ENCODE measurements at regions not wholly inside any gene's neighbourhood (a gene's known extent, or its start where the extent isn't known, plus 50 kb on each side); places are given as distances from the start of the nearest gene placed in this dataset.

- H3K9me3 ChIP-seq (ENCODE audit: control insufficient read depth, insufficient read depth, low read length) = no peaks in the 10 kb centered on the region
- no peaks in the 10 kb centered on the region for H3K27me3 ChIP-seq (ENCODE audit: control insufficient read depth, insufficient read depth, low read length)
- DNase-seq (no peak), ATAC-seq (no peak)
- Mint-ChIP-seq H3K27me3 (ENCODE audit: low read depth in 2 of 2) (peaks cover 0 to 7% of the 10 kb centered on the region in 2 donors), H3K36me3 (no peaks in the 10 kb centered on the region), H3K9me3 (no peaks in the 10 kb centered on the region), H3K4me3 (no peak overlapping the region), H3K27ac (no peak overlapping the region), H3K4me1 (no peaks in the 10 kb centered on the region)
- intact Hi-C loops (cut with micrococcal nuclease) = no loop called here
- H3K4me3 ChIP-seq (ENCODE audit: low read length) = no peak overlapping the region
- no peak for TF ChIP-seq CTCF (IDR thresholded peaks at IDR 0.05)
- no peaks in the 10 kb centered on the region for H3K36me3 ChIP-seq (ENCODE audit: control insufficient read depth, insufficient read depth, low read length)
- no peaks in the 10 kb centered on the region for H3K4me1 ChIP-seq (ENCODE audit: control insufficient read depth, insufficient read depth, low read length)
- H3K27ac ChIP-seq (ENCODE audit: low read length) = no peak overlapping the region
These were observed 136.9 kb downstream of the DUSP10 start for GRCh38 chr1:221604948-221605347.

- Mint-ChIP-seq H3K9me3 (no peaks in the 10 kb centered on the region), H3K27me3 (ENCODE audit: low read depth in 2 of 2) (peaks cover 0 to 7% of the 10 kb centered on the region in 2 donors), H3K36me3 (no peaks in the 10 kb centered on the region), H3K4me3 (no peak overlapping the region), H3K4me1 (no peaks in the 10 kb centered on the region), H3K27ac (no peak overlapping the region)
- intact Hi-C loops (cut with micrococcal nuclease) = no loop called here
- no peaks in the 10 kb centered on the region for H3K27me3 ChIP-seq (ENCODE audit: control insufficient read depth, insufficient read depth, low read length)
- ATAC-seq = no peak
- no peak for DNase-seq
- WGBS (ENCODE audit: insufficient coverage) = 86% methylated on average over 1 of the region's 1 CpG
- no peaks in the 10 kb centered on the region for H3K9me3 ChIP-seq (ENCODE audit: control insufficient read depth, insufficient read depth, low read length)
- no peak overlapping the region for H3K27ac ChIP-seq (ENCODE audit: low read length)
- no peak overlapping the region for H3K4me3 ChIP-seq (ENCODE audit: low read length)
- H3K36me3 ChIP-seq (ENCODE audit: control insufficient read depth, insufficient read depth, low read length) = no peaks in the 10 kb centered on the region
- no peak for TF ChIP-seq CTCF (IDR thresholded peaks at IDR 0.05)
- H3K4me1 ChIP-seq (ENCODE audit: control insufficient read depth, insufficient read depth, low read length) = no peaks in the 10 kb centered on the region
These were observed 136.3 kb downstream of the DUSP10 start for GRCh38 chr1:221605569-221605968.

- intact Hi-C loops (cut with micrococcal nuclease) = no loop called here
- Histone ChIP-seq H3K27ac (ENCODE audit: low read length) (no peak overlapping the region), H3K36me3 (ENCODE audit: control insufficient read depth, insufficient read depth, low read length) (no peaks in the 10 kb centered on the region), H3K9me3 (ENCODE audit: control insufficient read depth, insufficient read depth, low read length) (no peaks in the 10 kb centered on the region), H3K4me3 (ENCODE audit: low read length) (no peak overlapping the region), H3K4me1 (ENCODE audit: control insufficient read depth, insufficient read depth, low read length) (no peaks in the 10 kb centered on the region), H3K27me3 (ENCODE audit: control insufficient read depth, insufficient read depth, low read length) (no peaks in the 10 kb centered on the region)
- H3K4me3 Mint-ChIP-seq = no peak overlapping the region
- H3K4me1 Mint-ChIP-seq = no peaks in the 10 kb centered on the region
- no peak overlapping the region for H3K27ac Mint-ChIP-seq
- ATAC-seq (no peak), DNase-seq (no peak)
- H3K27me3 Mint-ChIP-seq (ENCODE audit: low read depth in 2 of 2) = peaks cover 0 to 7% of the 10 kb centered on the region in 2 donors
- 85% methylated on average over 4 of the region's 4 CpGs for WGBS (ENCODE audit: insufficient coverage)
- H3K9me3 Mint-ChIP-seq = no peaks in the 10 kb centered on the region
- H3K36me3 Mint-ChIP-seq = no peaks in the 10 kb centered on the region
- TF ChIP-seq CTCF (IDR thresholded peaks at IDR 0.05) = no peak
These were observed 135.6 kb downstream of the DUSP10 start for GRCh38 chr1:221606256-221606655.

- no peak overlapping the region for H3K27ac ChIP-seq (ENCODE audit: low read length)
- no peak for ATAC-seq
- no peak overlapping the region for H3K27ac Mint-ChIP-seq
- H3K4me3 ChIP-seq (ENCODE audit: low read length) = no peak overlapping the region
- no peak for DNase-seq
- no peaks in the 10 kb centered on the region for H3K4me1 ChIP-seq (ENCODE audit: control insufficient read depth, insufficient read depth, low read length)
- H3K9me3 ChIP-seq (ENCODE audit: control insufficient read depth, insufficient read depth, low read length) = no peaks in the 10 kb centered on the region
- no peaks in the 10 kb centered on the region for H3K36me3 Mint-ChIP-seq
- no peak overlapping the region for H3K4me3 Mint-ChIP-seq
- no peak for TF ChIP-seq CTCF (IDR thresholded peaks at IDR 0.05)
- H3K27me3 ChIP-seq (ENCODE audit: control insufficient read depth, insufficient read depth, low read length) = no peaks in the 10 kb centered on the region
- no peaks in the 10 kb centered on the region for H3K4me1 Mint-ChIP-seq
- intact Hi-C loops (cut with micrococcal nuclease) = no loop called here
- H3K9me3 Mint-ChIP-seq = no peaks in the 10 kb centered on the region
- H3K36me3 ChIP-seq (ENCODE audit: control insufficient read depth, insufficient read depth, low read length) = no peaks in the 10 kb centered on the region
- peaks cover 0 to 7% of the 10 kb centered on the region in 2 donors for H3K27me3 Mint-ChIP-seq (ENCODE audit: low read depth in 2 of 2)
These were observed 133.0 kb downstream of the DUSP10 start for GRCh38 chr1:221608835-221609320.

All from natural killer cell (primary cell).